ENCODE measurements at regions not wholly inside any gene's neighbourhood (a gene's known extent, or its start where the extent isn't known, plus 50 kb on each side); places are given as distances from the start of the nearest gene placed in this dataset.
"Not testable (repeated sequence)": the region's sequence is repeated elsewhere in the genome, so short reads cannot be mapped to it uniquely, and the experiment has no call there.

DNA sequence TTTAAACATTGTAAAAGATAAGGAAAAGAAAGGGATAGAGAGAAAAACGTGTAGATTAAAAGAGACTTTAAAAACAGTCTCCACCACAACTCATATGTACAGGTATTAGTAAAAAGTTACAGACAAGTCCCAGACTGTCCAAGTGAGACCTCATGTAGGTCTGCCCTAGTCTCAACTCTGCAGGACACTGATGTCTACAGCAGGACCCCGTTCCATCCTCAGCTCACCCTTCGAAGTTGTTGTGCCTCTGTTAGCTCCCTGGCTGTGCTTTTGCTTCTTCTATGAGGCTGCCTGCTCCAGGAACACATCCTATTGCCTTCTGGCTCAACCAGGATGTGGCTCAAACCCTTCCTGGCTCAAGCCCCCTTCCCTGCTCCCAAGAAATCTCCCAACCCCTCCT lies 72.9 kb upstream of the FBXO28 start:
- H3K9me3 ChIP-seq, result no peaks in the 10 kb centered on the region
- no peaks in the 10 kb centered on the region for H3K4me1 ChIP-seq (ENCODE audit: insufficient read depth)
- no peaks in the 10 kb centered on the region for H3K36me3 ChIP-seq
- intact Hi-C loops (cut with DNase I), result no loop called here
- WGBS, 3 donors, result 41 to 55% (median 46%) methylated on average over 3 of the region's 3 CpGs
- DNase-seq, result no peak
- TF ChIP-seq EP300 (IDR thresholded peaks at IDR 0.05) (no peak), POLR2A (IDR thresholded peaks at IDR 0.05) (no peak)
- TF ChIP-seq, protein P1, sequence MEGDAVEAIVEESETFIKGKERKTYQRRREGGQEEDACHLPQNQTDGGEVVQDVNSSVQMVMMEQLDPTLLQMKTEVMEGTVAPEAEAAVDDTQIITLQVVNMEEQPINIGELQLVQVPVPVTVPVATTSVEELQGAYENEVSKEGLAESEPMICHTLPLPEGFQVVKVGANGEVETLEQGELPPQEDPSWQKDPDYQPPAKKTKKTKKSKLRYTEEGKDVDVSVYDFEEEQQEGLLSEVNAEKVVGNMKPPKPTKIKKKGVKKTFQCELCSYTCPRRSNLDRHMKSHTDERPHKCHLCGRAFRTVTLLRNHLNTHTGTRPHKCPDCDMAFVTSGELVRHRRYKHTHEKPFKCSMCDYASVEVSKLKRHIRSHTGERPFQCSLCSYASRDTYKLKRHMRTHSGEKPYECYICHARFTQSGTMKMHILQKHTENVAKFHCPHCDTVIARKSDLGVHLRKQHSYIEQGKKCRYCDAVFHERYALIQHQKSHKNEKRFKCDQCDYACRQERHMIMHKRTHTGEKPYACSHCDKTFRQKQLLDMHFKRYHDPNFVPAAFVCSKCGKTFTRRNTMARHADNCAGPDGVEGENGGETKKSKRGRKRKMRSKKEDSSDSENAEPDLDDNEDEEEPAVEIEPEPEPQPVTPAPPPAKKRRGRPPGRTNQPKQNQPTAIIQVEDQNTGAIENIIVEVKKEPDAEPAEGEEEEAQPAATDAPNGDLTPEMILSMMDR (IDR thresholded peaks at IDR 0.05), result no peak
- H3K4me3 ChIP-seq, result no peak overlapping the region
- no peak overlapping the region for H3K27ac ChIP-seq
- H3K27me3 ChIP-seq, result no peaks in the 10 kb centered on the region

DNA sequence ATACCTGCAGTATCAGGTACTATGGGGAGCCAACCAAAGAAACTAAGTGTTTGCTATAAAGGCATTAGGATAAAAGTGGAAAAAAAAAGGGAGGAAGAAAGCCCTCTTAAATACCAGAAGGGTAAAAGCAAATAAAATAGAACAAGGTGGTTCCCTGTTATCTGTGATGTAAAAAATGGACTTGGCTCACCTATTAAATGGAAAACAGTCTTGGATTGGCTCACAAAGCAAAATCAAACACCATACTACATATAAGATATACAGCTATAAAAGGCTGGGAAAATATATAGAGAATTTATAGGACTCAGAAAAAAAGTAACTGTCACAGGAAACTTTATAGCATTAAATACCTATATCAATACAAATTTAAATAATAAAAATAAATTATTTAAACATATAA lies 73.5 kb upstream of the FBXO28 start:
- H3K27me3 ChIP-seq; H3K9me3 ChIP-seq; DNase-seq; intact Hi-C loops (cut with DNase I); H3K36me3 ChIP-seq; H3K4me3 ChIP-seq; H3K27ac ChIP-seq; H3K4me1 ChIP-seq (ENCODE audit: insufficient read depth): not testable (repeated sequence)

DNA sequence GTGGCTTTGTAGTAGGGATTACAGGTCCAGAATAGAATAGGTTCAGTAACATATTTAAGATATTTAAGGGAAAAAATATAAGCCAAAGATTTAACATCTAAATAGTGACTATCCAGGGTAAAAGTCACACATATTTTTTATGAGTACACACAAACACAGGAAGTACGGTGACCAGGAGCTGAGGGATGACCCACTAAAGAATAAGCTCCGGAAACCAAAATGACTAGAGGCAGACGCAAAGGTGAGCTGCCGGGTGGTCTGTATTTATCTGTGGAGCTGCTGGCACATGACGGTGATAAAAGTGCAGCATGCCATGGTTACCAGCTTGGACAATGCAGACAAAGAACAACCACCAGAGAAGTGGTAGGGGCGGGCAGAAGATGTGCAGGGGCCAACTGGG lies 73.9 kb upstream of the FBXO28 start:
- DNase-seq; H3K27ac ChIP-seq; intact Hi-C loops (cut with DNase I); H3K4me3 ChIP-seq; H3K27me3 ChIP-seq; H3K9me3 ChIP-seq; H3K4me1 ChIP-seq (ENCODE audit: insufficient read depth); H3K36me3 ChIP-seq: not testable (repeated sequence)
- 77 to 87% (median 80%) methylated on average over 6 of the region's 6 CpGs for WGBS, 3 donors

DNA sequence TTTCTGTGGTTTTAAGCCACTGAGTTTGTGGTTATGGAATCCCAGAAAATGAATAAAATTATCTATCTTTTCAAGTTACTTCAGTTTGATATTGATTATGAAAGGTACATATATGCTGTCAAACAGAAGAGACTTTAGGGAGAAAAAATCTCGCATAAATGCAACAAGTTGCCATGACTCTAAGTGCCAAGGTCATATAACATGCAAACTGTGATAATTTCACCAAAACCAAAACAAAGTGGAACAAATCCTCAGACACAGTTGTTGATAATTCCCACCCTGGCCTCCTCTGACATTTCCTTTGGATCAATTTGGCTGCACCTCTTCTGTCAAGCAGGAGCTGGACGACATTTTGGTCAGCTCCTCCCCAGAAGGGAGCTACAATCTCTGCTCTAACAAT lies 75.1 kb upstream of the FBXO28 start:
- H3K4me3 ChIP-seq; H3K27ac ChIP-seq; H3K9me3 ChIP-seq; DNase-seq; intact Hi-C loops (cut with DNase I); H3K4me1 ChIP-seq (ENCODE audit: insufficient read depth); H3K36me3 ChIP-seq; H3K27me3 ChIP-seq: not testable (repeated sequence)
- WGBS, 3 donors, result 25 to 65% (median 50%) methylated on average over 2 of the region's 2 CpGs

DNA sequence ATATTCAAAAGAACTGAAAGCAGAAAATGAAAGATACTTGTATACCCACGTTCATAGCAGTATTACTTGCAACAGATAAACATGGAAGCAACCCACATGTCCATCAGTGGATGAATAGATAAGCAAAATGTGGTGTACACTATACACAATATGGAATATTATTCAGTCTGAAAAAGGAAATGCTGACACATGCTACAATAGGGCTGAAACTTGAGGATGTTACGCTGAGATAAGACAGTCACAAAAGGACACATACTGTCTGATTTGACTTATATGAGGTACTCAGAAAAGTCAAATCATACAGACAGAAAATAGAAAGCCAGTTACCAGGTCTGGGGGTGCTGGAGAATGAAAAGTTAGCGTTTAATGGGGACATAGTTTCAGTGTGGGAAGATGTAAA lies 76.5 kb upstream of the FBXO28 start:
- H3K4me1 ChIP-seq (ENCODE audit: insufficient read depth); H3K4me3 ChIP-seq; H3K36me3 ChIP-seq; H3K27ac ChIP-seq; H3K9me3 ChIP-seq; intact Hi-C loops (cut with DNase I); H3K27me3 ChIP-seq; DNase-seq: not testable (repeated sequence)
- 81 to 88% (median 86%) methylated on average over 2 to 3 of the region's 3 CpGs for WGBS, 3 donors

DNA sequence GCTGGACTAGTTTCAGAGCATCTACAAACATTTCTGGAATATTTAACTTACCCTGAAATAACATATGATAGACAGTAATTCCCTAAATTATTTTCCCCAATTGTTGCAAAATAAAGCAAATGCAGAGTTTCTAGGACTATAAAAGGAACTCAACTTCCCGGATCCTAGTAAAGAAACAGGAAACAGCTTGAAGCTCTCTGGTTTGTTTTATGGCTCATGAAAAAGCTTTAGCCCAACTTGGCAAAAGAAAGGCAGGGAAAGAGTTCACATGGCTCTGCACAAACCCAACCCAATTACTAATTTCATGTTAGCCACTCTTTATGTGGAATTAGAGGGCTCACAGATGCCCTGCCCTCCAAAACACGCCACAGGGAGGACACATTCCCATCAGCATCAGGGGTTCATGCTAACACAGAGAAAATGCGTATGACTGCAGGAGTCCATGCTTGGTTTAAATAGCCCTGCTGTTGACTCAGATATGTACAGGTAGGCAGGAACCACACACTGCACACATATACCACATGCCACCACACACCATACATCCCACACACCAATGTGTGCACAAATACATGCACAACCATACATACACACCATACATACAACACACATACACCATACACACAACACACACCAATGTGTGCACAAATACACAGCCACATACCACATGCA lies 81.2 kb upstream of the FBXO28 start:
- H3K27ac ChIP-seq; DNase-seq; intact Hi-C loops (cut with DNase I); H3K27me3 ChIP-seq; H3K4me3 ChIP-seq; H3K36me3 ChIP-seq; H3K4me1 ChIP-seq (ENCODE audit: insufficient read depth); H3K9me3 ChIP-seq: not testable (repeated sequence)
- 7 to 27% (median 21%) methylated on average over 1 to 3 of the region's 3 CpGs for WGBS, 3 donors

DNA sequence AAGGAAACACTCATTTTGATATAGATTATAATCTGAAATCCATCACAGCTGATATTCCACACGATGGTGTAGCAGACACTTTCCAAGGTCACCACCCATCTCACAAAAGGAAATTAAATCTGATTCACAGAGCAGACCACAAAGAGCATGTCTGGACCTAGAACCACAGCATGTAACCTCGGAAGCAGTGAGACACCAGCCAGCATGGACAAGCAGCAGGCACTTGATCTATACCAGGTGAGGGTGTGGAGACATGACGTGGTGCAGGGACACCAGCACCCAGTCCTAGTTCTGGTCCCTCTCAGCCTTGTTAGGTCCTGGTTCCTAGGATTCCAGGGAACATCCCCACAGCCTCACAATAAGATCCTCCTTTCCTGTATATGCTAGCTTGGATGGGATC lies 81.9 kb upstream of the FBXO28 start:
- H3K27ac ChIP-seq; H3K4me3 ChIP-seq; DNase-seq; H3K9me3 ChIP-seq; H3K4me1 ChIP-seq (ENCODE audit: insufficient read depth); intact Hi-C loops (cut with DNase I); H3K36me3 ChIP-seq; H3K27me3 ChIP-seq: not testable (repeated sequence)
- 60 to 90% (median 61%) methylated on average over 2 of the region's 3 CpGs for WGBS, 3 donors

DNA sequence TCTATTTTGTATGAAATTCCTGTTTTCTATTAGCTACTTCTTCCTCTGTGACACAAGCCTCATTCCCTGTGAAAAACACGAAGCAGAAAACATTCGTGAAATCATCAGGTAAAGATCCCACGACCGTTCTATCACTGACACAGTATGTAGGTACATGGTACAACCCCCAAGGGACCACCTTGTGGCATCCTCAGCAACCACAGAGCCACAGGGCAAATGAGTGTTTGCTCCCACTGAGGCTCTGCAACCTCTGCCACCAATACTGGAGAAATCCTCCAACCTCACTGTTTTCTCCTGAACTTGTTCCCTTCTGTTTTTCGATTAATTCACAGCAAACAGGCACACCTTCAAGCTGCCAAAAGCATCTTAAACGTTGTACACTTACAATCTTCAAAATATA lies 83.7 kb upstream of the FBXO28 start:
- DNase-seq; H3K4me3 ChIP-seq; H3K27me3 ChIP-seq; H3K27ac ChIP-seq; H3K9me3 ChIP-seq; H3K36me3 ChIP-seq; H3K4me1 ChIP-seq (ENCODE audit: insufficient read depth); intact Hi-C loops (cut with DNase I): not testable (repeated sequence)
- 74 to 83% (median 78%) methylated on average over 6 of the region's 6 CpGs for WGBS, 3 donors

DNA sequence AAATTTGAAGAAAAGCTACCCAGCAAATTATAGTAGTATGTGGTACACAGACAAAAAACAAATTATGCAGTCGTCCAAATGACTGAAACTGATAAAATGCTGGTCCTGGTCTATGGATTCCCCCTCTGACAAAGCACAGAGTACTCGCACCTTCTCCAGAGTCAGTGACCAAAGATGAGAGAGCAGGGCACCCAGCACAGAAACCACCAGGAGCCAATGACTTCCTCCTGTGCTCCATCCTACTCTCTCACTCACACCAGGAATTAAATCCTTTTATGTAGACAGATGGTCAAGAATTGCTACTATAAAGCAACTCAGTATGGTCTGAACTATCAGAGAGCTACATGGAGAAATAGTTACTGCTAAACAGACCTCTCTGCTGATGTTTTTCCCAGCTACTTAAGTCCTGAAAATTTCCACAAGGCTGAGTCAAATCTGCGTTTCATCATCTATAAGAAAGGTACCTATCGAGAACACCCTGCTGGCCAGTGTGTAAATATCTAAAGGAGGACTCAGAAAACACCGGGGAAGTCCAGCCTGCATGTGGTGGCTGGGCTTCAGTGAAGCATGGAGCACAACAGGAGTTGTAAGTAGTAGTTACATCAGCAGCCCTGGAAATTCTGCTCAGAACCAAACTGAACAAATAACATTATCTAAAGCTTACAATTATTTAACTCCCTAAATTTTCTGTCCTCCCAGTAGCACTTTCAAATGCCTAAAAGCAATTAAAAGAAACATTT lies 84.5 kb upstream of the FBXO28 start:
- H3K9me3 ChIP-seq; intact Hi-C loops (cut with DNase I); DNase-seq; H3K27me3 ChIP-seq; H3K4me3 ChIP-seq; H3K27ac ChIP-seq; H3K4me1 ChIP-seq (ENCODE audit: insufficient read depth); H3K36me3 ChIP-seq: not testable (repeated sequence)
- WGBS, 3 donors, result 36 to 68% (median 56%) methylated on average over 4 to 5 of the region's 5 CpGs

DNA sequence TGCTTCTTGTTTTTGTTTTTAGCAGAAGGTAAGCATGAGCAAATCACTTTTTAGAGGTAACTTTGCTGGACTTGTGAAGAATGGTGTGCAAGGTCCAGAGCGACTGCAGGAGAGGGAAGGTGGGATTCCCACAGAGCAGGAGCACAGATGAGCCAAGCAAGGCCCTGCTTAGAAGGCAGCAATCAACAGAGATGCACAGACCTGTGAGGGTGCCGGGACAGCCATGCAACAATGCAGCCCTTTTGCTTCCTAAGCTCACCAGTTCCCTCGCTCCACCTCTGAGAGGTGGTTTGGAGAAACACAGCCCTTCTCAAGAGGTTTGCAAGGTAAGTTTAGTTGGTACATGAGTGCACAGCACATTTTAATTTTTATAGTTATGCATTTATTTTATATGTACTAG lies 85.1 kb upstream of the FBXO28 start:
- H3K36me3 ChIP-seq; H3K9me3 ChIP-seq; H3K27ac ChIP-seq; H3K4me3 ChIP-seq; intact Hi-C loops (cut with DNase I); DNase-seq; H3K4me1 ChIP-seq (ENCODE audit: insufficient read depth); H3K27me3 ChIP-seq: not testable (repeated sequence)
- 67 to 89% (median 86%) methylated on average over 1 to 3 of the region's 3 CpGs for WGBS, 3 donors

DNA sequence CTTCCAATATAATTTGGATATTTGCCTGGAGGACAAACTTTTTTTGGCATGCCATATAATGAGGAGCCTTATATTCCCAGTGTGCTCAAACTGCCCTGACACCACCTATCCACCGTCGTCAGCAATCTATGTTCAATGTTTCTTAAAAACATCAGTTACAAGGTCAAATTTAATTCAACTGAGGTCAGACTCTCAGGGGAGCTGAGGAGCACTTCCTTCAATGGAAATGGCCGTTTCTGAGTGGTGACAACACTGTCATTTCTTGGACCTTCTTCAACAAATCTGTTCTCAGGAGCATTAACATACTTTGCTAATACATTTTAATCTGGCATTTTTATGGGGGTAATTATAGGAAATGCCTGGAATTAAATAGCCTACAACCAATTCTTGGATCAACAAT lies 90.8 kb upstream of the FBXO28 start:
- DNase-seq; H3K36me3 ChIP-seq; H3K4me1 ChIP-seq (ENCODE audit: insufficient read depth); H3K9me3 ChIP-seq; intact Hi-C loops (cut with DNase I); H3K27ac ChIP-seq; H3K27me3 ChIP-seq; H3K4me3 ChIP-seq: not testable (repeated sequence)
- 57 to 66% (median 64%) methylated on average over 3 of the region's 3 CpGs for WGBS, 3 donors

All from ovary (tissue), 7 donors.